ENCODE measurements at regions not wholly inside any gene's neighbourhood (a gene's known extent, or its start where the extent isn't known, plus 50 kb on each side); places are given as distances from the start of the nearest gene placed in this dataset.

- TF ChIP-seq CTCF (conservative IDR thresholded peaks at IDR 0.05; ENCODE audit: low read length) (no peak), EZH2phosphoT487 (IDR thresholded peaks at IDR 0.05; ENCODE audit: borderline replicate concordance) (no peak)
Measured at GRCh38 chr6:26159357-26160273, 72.4 kb downstream of the HFE start.
